ENCODE measurements at regions not wholly inside any gene's neighbourhood (a gene's known extent, or its start where the extent isn't known, plus 50 kb on each side); places are given as distances from the start of the nearest gene placed in this dataset.
"Not testable (repeated sequence)": the region's sequence is repeated elsewhere in the genome, so short reads cannot be mapped to it uniquely, and the experiment has no call there.

- DNase-seq = no peak
Observed at GRCh38 chr21:28877318-28877884, 115.3 kb downstream of the LTN1 start.

GRCh38 chr21:28875078-28875477 is 117.6 kb downstream of the LTN1 start:
- no peak for DNase-seq

GRCh38 chr21:28872218-28872617 is 120.5 kb downstream of the LTN1 start:
- no peak for DNase-seq

GRCh38 chr21:28871388-28872010 is 121.2 kb downstream of the LTN1 start:
- DNase-seq = no peak

GRCh38 chr21:28867401-28867800 is 125.3 kb downstream of the LTN1 start:
- no peak for DNase-seq

- DNase-seq = no peak
Observed at GRCh38 chr21:28865488-28866186, 127.0 kb downstream of the LTN1 start.

- DNase-seq = no peak
Observed at GRCh38 chr21:28858424-28858823, 134.3 kb downstream of the LTN1 start.

- DNase-seq = no peak
Observed at GRCh38 chr21:28857752-28858151, 134.9 kb downstream of the LTN1 start.

- DNase-seq = no peak
Observed at GRCh38 chr21:28856588-28857250, 136.0 kb downstream of the LTN1 start.

GRCh38 chr21:28852706-28853105 is 140.0 kb downstream of the LTN1 start:
- no peak for DNase-seq

- no peak for DNase-seq
Observed at GRCh38 chr21:28851645-28852044, 141.0 kb downstream of the LTN1 start.

GRCh38 chr21:28839237-28839636 is 153.4 kb downstream of the LTN1 start:
- DNase-seq = not testable (repeated sequence)

- not testable (repeated sequence) for DNase-seq
Observed at GRCh38 chr21:28837426-28837825, 155.3 kb downstream of the LTN1 start.

GRCh38 chr21:28836588-28836987 is 156.1 kb downstream of the LTN1 start:
- not testable (repeated sequence) for DNase-seq

GRCh38 chr21:28834335-28835238 is 158.1 kb downstream of the LTN1 start:
- no peak for DNase-seq

- no peak for DNase-seq
Observed at GRCh38 chr21:28833609-28834008, 159.1 kb downstream of the LTN1 start.

GRCh38 chr21:28833182-28833581 is 159.5 kb downstream of the LTN1 start:
- no peak for DNase-seq

GRCh38 chr21:28832715-28833061 is 160.0 kb downstream of the LTN1 start:
- DNase-seq = no peak

GRCh38 chr21:28832013-28832714 is 160.5 kb downstream of the LTN1 start:
- DNase-seq = peak in 1 of 2 experiments; percentile 18

GRCh38 chr21:28828981-28829380 is 163.7 kb downstream of the LTN1 start:
- no peak for DNase-seq

- DNase-seq = no peak
Observed at GRCh38 chr21:28828021-28828420, 164.7 kb downstream of the LTN1 start.

- DNase-seq = no peak
Observed at GRCh38 chr21:28827422-28827821, 165.3 kb downstream of the LTN1 start.
